Erythroblast (primary cell): ENCODE measurements at regions not wholly inside any gene's neighbourhood (a gene's known extent, or its start where the extent isn't known, plus 50 kb on each side); places are given as distances from the start of the nearest gene placed in this dataset.

ENCODE experiments used
- GATA1 ChIP-seq: IDR thresholded peaks from 2 replicates; pipeline ENCODE4 v1.6.1; 2011; ENCODE audit warnings: low read depth, mild to moderate bottlenecking, control low read depth, low read length, moderate library complexity
- POLR2A ChIP-seq: IDR thresholded peaks from 2 replicates; pipeline ENCODE4 v1.6.1; 2011; ENCODE audit warnings: mild to moderate bottlenecking, low read length

DNA sequence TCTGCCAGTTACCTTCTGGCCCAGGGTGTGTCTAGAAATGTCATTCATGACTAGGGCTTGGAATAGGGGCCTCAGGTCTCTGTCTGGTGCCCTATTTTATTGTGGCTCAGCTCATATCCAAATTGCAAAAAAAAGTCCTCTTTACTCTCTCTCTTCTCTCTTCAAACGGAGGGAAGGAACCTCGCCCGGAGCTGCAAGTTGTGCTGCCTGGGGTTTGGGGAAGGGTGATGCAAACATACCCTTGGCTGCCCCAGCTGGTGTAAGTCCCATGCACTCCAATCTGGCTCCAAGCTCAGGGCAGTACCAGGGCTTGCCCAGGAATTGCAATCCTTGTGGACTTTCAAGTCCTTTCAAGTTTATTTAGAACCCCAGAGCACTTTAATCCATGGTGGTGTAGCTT, 549.6 kb downstream of the PCDH17 start:
- no peak for TF ChIP-seq POLR2A
- no peak for TF ChIP-seq GATA1
